KG1 (cell line): ENCODE measurements at regions not wholly inside any gene's neighbourhood (a gene's known extent, or its start where the extent isn't known, plus 50 kb on each side); places are given as distances from the start of the nearest gene placed in this dataset.

ENCODE experiments used
- DNase-seq: peaks from one replicate; lab custom pipeline; 2025; lab: John Stamatoyannopoulos, UW

- DNase-seq, result no peak
Measured at GRCh38 chr13:40146611-40147117, 491.2 kb downstream of the COG6 start.

- DNase-seq, result no peak
Measured at GRCh38 chr13:40148101-40148500, 492.6 kb downstream of the COG6 start.

GRCh38 chr13:40148742-40149141, 493.3 kb downstream of the COG6 start:
- no peak for DNase-seq

GRCh38 chr13:40149611-40150274, 494.3 kb downstream of the COG6 start:
- DNase-seq, result no peak

GRCh38 chr13:40151673-40152072, 496.2 kb downstream of the COG6 start:
- no peak for DNase-seq

- no peak for DNase-seq
Measured at GRCh38 chr13:40152145-40152544, 496.7 kb downstream of the COG6 start.

- no peak for DNase-seq
Measured at GRCh38 chr13:40152922-40153321, 497.5 kb downstream of the COG6 start.

- no peak for DNase-seq
Measured at GRCh38 chr13:40153516-40153915, 498.1 kb downstream of the COG6 start.

GRCh38 chr13:40155201-40155600, 499.7 kb downstream of the COG6 start:
- no peak for DNase-seq

- no peak for DNase-seq
Measured at GRCh38 chr13:40158218-40158617, 502.8 kb downstream of the COG6 start.

GRCh38 chr13:40158757-40159156, 503.3 kb downstream of the COG6 start:
- DNase-seq, result no peak

GRCh38 chr13:40159736-40160135, 504.3 kb downstream of the COG6 start:
- DNase-seq, result no peak

- DNase-seq, result no peak
Measured at GRCh38 chr13:40160618-40161350, 505.3 kb downstream of the COG6 start.

- no peak for DNase-seq
Measured at GRCh38 chr13:40161351-40161810, 505.1 kb downstream of the FOXO1 start.

- DNase-seq, result no peak
Measured at GRCh38 chr13:40161931-40162330, 504.5 kb downstream of the FOXO1 start.

- DNase-seq, result no peak
Measured at GRCh38 chr13:40163066-40164000, 503.1 kb downstream of the FOXO1 start.

- DNase-seq, result no peak
Measured at GRCh38 chr13:40164133-40164532, 502.3 kb downstream of the FOXO1 start.

GRCh38 chr13:40165316-40165932, 501.0 kb downstream of the FOXO1 start:
- DNase-seq, result no peak

GRCh38 chr13:40167327-40167726, 499.1 kb downstream of the FOXO1 start:
- DNase-seq, result no peak

GRCh38 chr13:40168425-40169166, 497.8 kb downstream of the FOXO1 start:
- no peak for DNase-seq

GRCh38 chr13:40169476-40169875, 497.0 kb downstream of the FOXO1 start:
- DNase-seq, result no peak
